NCI-H774 (cell line): ENCODE measurements at regions not wholly inside any gene's neighbourhood (a gene's known extent, or its start where the extent isn't known, plus 50 kb on each side); places are given as distances from the start of the nearest gene placed in this dataset.
"Not testable (repeated sequence)": the region's sequence is repeated elsewhere in the genome, so short reads cannot be mapped to it uniquely, and the experiment has no call there.

Experiments
- DNase-seq: peaks from one replicate; lab custom pipeline; 2025; lab: John Stamatoyannopoulos, UW

- DNase-seq = no peak
These were observed 260.4 kb upstream of the MEIS1 start for GRCh38 chr2:66174491-66174890.

DNA sequence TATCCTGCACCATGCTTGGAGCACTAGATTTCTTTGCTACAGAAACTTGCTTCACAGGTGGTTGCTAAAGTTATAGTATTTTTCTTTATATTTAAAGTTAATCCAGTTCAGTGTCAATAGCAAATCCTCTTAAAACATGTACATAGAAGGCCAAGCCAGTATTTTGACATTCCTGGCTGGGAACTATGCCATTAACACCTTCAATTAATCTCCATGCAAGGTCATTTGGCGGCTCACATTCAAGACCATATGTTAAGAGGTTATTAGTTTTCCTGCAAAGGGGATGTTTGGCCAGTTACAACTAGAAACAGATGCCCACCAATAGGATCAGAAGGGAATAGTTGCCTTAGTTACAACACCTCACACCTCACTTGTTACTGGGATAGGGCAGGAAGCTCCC lies 261.3 kb upstream of the MEIS1 start:
- no peak for DNase-seq

DNA sequence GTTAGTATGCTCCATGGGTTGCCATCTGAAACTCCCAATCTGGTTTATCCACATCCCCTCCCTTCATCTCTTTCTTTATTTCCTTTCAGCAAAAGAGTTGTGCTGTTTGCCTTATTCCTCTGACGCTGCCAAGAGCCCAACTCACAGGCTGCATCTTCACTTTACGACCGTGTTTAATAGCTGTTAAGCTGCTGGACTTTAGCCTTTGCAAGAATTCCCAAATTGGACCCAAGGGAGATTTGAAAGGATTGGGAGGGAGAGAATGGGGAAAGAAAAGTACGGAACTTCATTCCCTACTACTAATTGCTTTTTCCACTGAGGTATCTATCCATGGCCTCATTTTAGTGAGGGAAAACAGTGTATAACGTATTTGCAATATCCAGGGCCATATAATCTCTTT lies 263.4 kb upstream of the MEIS1 start:
- DNase-seq = no peak

DNA sequence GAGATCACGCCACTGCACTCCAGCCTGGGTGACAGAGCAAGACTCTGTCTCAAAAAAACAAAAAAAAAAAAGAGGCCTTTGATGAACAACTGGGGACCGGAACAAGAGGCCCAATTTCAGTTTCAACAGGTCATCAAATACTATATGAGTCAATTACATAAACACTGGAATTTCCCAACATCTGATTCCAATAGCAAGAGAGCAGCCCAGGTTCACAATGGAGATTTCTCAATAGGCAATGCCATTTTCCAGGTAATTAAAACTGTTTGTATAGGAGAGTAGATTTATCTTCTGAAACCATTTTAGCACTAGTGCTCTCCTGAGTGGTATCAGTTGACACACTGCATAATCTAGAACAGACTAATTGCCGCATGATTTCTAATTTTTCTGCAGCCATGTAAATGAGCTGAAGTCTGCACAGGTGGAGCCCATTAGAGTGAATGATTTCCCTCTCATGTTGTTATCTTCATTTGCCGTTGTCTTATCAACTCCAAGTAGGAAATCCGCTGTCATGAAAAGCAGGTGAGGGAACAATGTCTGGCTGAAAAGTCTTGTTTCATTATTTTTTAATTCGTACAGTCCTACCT lies 264.1 kb upstream of the MEIS1 start:
- peak; percentile 56 for DNase-seq

- no peak for DNase-seq
These were observed 265.8 kb upstream of the MEIS1 start for GRCh38 chr2:66169076-66169475.

DNA sequence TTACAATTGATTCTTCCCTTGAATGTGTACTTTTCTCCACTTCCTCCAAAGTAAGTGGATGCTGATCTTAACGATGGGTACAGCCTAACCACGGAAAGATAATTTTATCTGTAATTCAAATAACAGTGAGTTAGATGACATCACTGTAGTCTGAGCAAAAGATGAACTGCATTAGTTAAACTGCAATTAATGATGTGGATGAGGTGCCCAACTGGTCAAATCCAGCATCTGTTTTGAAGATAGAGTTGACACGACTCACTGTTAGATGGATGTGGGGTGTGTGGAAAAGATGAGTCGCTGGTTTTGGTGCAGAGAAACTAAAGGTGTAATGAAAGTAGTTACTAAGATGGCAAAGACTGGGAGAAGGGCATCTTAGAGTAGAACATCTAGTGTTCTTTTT lies 270.5 kb upstream of the MEIS1 start:
- DNase-seq = no peak

- no peak for DNase-seq
These were observed 278.8 kb upstream of the MEIS1 start for GRCh38 chr2:66156171-66156570.

- no peak for DNase-seq
These were observed 281.0 kb upstream of the MEIS1 start for GRCh38 chr2:66153941-66154340.

GRCh38 chr2:66145490-66145889 lies 289.4 kb upstream of the MEIS1 start:
- DNase-seq = no peak

DNA sequence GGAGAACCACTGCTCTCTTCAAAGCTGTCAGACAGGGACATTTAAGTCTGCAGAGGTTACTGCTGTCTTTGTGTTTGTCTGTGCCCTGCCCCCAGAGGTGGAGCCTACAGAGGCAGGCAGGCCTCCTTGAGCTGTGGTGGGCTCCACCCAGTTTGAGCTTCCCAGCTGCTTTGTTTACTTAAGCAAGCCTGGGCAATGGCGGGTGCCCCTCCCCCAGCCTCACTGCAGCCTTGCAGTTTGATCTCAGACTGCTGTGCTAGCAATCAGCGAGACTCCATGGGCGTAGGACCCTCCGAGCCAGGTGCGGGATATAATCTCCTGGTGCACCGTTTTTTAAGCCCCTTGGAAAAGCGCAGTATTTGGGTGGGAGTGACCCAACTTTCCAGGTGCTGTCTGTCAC lies 290.6 kb upstream of the MEIS1 start:
- not testable (repeated sequence) for DNase-seq

DNA sequence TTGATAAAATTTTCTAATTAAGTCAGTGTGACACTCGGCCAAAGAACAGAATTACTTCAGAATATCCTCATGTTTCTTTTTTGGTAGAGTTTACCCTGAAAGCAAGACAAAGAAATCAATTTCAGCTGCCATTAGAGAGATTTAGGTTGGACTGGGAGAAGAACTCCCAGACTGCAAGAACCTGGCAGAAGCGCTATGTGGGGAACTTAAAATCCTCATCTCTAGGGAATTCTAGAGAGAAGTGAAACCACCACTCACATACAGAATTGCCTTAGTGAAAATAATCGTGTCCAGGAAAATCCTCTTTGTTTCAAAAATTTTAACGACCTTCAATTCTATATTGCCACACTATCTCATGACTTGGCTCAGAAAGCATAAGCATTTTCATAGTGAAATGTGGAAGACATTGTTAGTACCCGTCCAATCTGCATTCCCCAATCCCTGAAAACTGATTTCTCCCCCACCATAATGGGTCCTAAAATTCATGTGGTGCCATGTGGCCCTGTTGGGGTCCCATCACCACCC lies 297.3 kb upstream of the MEIS1 start:
- no peak for DNase-seq

- no peak for DNase-seq
These were observed 300.7 kb upstream of the MEIS1 start for GRCh38 chr2:66134138-66134701.

GRCh38 chr2:66127656-66128055 lies 307.3 kb upstream of the MEIS1 start:
- DNase-seq = no peak

GRCh38 chr2:66127061-66127460 lies 307.9 kb upstream of the MEIS1 start:
- no peak for DNase-seq

DNA sequence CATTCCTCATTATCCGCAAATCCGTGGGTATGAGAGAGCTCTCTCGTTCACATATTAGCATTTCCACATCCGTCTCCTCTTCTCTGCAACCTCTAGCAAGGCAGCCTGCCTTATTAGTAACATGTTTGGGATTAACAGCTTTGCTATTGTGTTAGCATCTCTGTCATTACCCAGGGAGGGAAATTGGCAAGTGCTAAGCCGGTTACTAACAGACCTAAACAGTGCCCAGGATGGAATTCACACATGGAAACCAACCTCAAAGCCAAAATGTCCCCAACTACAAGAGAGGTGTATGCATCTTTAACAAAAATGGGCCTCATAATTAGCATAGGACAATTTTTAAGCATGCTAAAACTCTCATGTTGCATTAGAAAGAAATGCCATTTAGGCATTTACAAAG lies 309.0 kb upstream of the MEIS1 start:
- no peak for DNase-seq

DNA sequence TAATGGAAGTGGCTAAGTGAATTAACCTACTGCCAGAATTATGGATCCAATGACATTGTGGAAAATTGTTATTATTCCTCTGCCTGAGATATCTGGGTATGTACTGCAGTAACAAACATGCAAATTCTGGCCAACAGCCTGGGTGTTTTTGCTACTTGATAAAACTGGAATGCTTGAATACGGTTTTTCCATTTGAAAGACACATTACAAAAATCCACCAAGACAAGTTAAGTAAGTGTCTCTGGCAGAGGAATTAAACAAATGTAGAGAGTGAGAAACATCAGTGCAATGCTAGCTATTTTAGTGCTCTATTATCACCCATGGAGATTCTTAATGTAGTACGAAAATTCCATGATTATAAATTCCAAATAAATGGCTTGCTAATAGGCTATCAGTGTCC lies 312.4 kb upstream of the MEIS1 start:
- DNase-seq = no peak

GRCh38 chr2:66121946-66122345 lies 313.0 kb upstream of the MEIS1 start:
- no peak for DNase-seq

DNA sequence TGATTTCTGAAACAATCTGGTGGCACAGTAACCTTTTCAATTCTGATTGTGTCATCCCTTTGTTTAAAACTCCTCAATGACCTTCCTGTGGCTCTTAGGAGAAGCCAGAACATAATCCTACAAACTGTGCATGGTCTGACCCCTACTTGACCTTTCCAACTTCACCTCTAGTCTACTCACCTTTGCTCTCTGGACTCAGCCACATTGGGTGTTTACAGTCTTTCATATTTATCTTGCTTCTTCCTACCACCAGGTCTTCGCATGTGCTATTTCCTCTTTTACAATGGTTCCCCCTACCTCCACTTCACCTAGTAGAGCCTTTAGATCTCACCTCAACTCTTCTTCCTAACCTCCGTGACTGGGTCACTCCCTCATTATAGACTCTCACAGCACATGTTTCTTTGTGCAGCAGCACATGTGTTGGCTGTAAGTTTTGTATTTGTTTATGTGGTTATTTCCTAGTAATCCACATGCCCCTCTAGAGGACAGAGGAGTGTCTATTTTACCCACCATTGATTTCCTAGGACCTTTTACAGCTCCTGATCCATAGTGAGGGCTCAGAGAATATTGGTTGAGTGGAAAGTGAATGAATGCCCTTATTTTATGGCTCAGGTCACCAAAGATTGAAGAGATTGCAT lies 320.8 kb upstream of the MEIS1 start:
- DNase-seq = no peak

- no peak for DNase-seq
These were observed 323.2 kb upstream of the MEIS1 start for GRCh38 chr2:66111706-66112105.

- no peak for DNase-seq
These were observed 324.3 kb upstream of the MEIS1 start for GRCh38 chr2:66110608-66111007.

DNA sequence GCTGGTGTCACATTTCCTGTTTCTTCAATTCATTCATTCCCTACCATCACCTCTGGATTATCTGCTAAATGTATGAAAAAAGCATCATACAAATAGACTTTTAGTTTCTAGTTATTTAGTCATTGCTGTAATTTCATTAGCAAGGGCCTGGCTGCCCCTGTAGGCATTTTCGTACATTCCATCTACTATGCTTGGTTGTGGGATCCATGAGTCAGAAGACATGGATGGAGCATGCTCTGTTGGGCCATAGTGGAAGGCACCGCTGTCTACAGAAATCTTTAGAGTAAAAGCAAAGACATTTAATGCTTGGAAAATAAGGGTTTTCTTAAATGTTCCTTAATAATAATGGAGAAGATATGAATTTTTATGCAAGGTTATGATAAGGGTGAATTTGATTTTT lies 324.8 kb upstream of the MEIS1 start:
- no peak for DNase-seq

GRCh38 chr2:66109419-66109818 lies 325.5 kb upstream of the MEIS1 start:
- no peak for DNase-seq

- no peak for DNase-seq
These were observed 329.7 kb upstream of the MEIS1 start for GRCh38 chr2:66105066-66105753.
